ENCODE measurements at regions not wholly inside any gene's neighbourhood (a gene's known extent, or its start where the extent isn't known, plus 50 kb on each side); places are given as distances from the start of the nearest gene placed in this dataset.
A peak's percentile ranks its signal among the peaks of the same experiment; 100 is the strongest.
"Not testable (repeated sequence)": the region's sequence is repeated elsewhere in the genome, so short reads cannot be mapped to it uniquely, and the experiment has no call there.

DNA sequence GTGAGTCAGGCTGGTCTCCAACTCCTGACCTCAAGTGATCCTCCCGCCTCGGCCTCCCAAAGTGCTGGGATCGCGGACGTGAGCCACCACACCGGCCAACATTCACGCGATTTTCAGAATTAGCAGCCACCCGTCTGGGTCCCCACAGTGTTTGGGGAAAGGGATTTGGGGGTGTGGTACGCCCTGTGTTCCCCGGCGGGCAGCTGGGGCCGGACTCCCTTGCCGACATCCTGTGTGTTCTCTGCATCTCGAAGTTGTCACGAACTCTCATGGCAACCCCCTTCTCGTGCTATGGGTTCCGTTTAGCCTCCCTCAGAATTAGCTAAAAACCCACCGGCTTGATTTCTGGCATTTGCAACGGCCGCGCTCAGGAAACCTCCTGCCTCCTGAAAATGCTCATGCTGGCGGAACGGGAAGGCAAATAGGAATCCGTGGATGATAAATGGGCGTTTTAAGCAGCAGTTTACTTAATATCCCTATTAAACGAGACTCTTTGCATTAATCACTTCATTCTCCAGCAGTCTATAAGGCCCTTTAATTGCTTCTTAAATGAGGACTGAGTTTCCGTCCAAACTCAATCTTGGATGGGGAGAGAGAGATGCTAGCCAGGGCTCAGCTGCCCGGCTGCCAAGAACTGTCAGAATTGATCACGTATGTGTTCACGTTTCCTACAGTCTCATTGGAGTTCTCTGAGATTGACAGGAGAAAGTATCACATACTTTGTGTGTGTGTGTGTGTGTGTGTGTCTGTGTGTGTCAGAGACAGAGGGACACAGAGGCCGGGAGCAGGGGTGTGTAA is 78.9 kb upstream of the PPP2R3B start:
- DNase-seq, result no peak

DNA sequence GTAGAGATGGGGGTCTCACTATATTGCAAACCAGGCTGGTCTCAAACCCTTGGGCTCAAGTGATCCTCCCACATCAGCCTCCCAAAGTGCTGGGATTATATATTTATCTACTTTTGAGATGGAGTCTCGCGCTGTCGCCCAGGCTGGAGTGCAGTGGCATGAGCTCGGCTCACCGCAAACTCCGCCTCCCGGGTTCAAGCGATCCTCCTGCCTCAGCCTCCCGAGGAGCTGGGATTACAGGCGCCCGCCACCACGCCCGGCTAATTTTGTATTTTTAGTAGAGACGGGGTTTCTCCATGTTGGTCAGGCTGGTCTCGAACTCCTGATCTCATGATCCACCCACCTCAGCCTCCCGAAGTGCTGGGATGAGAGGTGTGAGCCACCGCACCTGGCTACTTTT is 80.1 kb upstream of the PPP2R3B start:
- DNase-seq, result not testable (repeated sequence)

GRCh38 chrX:467686-468085 is 81.0 kb upstream of the PPP2R3B start:
- DNase-seq, result not testable (repeated sequence)

DNA sequence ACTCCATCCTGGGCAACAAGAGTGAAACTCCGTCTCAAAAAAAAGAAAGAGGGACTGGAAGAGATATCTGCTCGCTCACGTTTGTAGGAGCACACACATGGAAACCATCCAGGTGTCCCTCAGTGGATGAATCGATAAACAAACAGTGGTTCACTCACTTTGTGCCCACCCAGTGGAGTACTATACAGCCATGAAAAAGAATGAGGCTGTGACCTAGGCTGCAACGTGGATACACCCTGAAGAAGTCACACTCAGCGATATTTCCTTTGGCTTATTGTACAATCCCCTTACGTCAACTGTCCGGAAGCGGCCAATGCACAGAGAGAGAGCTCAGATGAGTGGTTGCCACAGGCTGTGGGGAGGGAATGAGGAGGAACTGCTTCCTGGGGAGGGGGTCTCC is 82.3 kb upstream of the PPP2R3B start:
- no peak for DNase-seq

DNA sequence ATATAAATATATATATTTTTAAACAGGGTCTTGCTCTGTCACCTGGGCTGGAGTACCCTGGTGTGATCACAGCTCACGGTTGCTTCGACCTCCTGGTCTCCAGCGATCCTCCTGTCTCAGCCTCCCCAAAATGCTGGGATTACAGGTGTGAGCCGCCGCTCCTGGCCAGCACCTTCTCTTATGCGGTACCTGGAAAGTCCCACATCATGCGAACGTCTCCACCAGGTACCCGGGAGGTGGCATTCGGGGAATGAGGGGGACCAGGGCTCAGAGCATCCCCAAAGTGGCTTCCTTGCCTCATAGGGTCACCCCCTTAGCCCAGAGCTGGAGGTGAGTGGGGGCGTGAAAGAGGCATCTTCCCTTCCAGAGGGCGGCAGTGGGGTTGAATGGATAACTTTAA is 84.0 kb upstream of the PPP2R3B start:
- DNase-seq, result no peak

- no peak for DNase-seq
These were observed 84.6 kb upstream of the PPP2R3B start for GRCh38 chrX:471281-471680.

- not testable (repeated sequence) for DNase-seq
These were observed 85.6 kb upstream of the PPP2R3B start for GRCh38 chrX:472275-472674.

- DNase-seq, result no peak
These were observed 89.4 kb upstream of the PPP2R3B start for GRCh38 chrX:475926-476723.

DNA sequence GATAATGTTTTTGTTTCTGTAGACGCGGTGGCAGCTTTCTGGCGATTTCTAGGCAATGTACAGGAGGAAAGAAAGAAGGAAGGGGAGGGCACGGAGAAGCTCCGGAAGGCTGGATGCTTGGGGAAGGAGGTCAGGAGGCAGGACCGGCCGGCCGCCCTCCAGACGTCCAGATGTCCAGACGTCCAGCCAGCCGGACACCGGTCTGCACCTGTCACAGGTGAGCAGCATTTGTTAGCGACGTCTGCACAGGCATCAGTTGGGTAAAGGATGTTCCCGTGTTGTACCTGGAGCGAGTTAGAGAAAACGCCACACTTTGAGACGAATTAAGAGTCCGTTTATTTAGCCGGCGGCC is 90.0 kb upstream of the PPP2R3B start:
- DNase-seq, result no peak

DNA sequence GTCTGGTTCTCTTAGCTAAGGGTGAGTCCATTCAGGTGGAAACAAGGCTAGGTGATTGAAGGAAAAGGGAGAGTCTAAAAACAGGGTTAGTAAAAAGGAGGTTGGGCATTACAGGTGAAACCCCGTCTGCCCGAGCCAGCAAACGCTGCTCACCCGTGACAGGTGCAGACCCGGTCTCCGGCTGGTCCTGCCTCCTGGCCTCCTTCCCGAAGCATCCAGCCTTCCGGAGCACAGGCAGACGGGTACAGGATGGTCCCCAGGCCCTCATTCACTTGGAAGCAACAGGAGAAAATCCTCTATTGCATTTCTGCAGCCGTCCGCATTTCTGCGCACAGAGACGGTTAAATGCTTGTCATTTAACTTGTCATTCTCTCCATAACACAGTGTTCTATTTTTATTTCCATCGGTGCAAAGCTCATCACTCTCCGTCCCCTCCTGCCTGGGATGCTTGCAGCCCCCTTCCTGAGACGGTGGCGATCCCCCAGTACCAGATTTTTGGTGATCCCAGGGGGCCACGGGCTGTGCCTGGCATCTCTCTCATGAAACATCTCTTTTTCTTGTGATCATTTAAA is 90.8 kb upstream of the PPP2R3B start:
- DNase-seq, result no peak

GRCh38 chrX:479273-479981 is 92.7 kb upstream of the PPP2R3B start:
- DNase-seq, result peak in 1 of 2 experiments; percentile 2

GRCh38 chrX:480861-481417 is 94.2 kb upstream of the PPP2R3B start:
- no peak for DNase-seq

DNA sequence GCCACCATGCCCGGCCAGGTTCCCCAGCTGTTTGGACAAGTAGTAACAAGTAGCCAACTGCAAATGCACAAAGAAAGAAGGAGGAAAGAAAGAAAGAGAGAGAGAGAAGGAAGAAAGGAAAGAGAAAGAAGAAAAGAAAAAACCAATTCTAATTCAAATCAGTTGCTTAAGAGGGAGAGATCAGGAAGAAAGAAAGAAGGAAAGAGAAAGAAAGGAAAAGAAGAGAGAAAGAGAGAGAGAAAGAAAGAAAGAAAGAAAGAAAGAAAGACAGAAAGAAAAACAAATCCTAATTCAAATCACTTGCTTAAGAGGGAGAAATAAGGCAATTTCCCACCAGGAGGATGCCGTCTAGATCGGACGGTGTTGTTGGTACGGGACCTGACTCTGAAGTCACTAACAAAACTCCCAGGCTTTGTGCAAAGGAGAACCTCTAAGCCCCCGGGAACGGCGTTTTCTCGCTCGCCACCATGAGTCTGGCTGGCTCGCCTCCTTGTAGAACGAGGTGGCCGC is 95.5 kb upstream of the PPP2R3B start:
- DNase-seq, result no peak

DNA sequence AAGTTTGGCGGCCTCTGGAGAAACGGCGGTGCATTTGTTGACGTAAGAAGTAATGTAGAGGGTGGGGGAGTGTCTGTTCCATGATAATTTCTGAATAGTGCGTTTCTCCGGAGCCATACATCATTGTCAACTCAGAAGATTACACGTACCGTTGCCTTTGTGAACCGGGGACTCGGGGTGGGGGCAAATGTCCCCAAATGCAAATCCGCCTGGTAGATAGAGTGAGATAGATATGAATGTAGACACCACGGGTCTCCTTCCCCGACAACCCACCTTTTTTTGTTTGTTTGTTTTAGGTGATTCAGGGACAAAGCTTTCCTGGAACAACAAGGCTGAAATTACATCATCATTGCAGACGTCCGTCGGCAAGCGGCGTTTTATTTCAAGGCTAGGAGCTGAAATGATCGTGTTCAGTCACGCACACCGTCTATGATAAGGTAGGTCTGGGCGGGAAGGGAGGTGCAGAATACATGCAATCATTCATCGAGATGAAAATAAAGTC is 96.0 kb upstream of the PPP2R3B start:
- DNase-seq, result no peak

GRCh38 chrX:485368-485767 is 98.7 kb upstream of the PPP2R3B start:
- DNase-seq, result no peak

DNA sequence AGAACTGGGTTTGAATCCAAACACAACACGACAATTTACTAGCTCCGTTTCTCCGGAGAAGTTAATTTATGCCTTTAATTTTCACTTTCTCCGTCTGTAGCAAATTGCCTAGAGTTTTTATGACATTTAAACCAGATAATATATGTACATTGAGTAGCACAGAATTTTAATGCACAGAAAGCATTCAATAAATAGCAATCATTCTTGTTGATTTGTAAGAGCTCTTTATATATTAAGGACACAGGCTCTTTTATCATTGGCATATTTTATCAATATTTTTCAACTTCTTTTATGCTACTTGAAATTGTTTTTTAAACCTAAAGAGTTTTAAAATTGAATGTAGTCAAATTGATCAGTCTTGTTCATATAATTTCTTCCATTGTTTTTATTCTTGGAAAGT is 99.6 kb upstream of the PPP2R3B start:
- no peak for DNase-seq

DNA sequence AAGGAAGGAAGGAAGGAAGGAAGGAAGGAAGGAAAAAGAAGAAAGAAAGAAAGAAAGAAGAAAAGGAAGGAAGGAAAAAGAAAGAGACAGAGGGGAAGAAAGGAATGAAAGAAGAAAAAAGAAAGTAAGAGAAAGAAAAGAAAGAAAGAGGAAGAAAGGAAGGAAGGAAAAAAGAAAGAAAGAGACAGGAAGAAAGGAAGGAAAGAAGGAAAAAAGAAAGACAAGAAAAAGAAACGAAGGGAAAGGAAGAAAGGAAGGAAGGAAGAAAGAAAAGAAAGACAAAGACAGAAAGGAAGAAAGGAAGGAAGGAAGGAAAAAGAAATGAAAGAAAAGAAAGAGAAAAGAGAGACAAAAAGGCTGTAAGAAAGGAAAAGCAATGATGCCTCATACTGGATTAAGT is 101.1 kb upstream of the PPP2R3B start:
- no peak for DNase-seq

- DNase-seq, result no peak
These were observed 103.1 kb upstream of the PPP2R3B start for GRCh38 chrX:489820-490219.

GRCh38 chrX:497186-498014 is 110.7 kb upstream of the PPP2R3B start:
- no peak for DNase-seq

- DNase-seq, result not testable (repeated sequence)
These were observed 112.2 kb upstream of the PPP2R3B start for GRCh38 chrX:498901-499300.

DNA sequence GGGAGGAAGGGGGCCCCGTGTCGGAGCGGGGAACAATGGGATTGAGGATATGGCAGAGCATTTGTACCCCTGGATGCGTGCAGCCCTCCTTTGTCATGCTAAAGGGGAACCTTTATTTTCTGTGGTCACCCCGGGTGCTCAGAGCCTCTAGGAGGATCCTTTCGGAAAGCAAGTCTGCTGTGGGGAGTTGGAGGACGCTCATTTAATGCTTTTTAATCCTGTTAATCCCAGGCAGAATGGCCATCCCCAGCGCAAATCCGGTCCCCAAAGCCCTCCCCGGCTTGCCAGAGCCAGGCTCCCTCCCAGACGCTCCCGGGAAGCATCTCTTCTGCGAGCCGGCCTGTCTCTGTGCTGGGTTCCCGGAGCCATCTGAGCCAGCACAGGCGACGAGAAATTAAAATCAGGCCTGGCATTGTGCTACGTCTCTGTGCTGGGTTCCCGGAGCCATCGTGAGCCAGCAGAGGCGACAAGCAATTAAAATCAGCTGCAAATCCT is 113.2 kb upstream of the PPP2R3B start:
- no peak for DNase-seq

Data from activated CD4-positive, alpha-beta T cell treated with anti-CD3 and anti-CD28 coated beads, Interleukin-2, amount 50 U/mL, for 48 hours (primary cell).